GM23338 (cell line): ENCODE measurements at regions not wholly inside any gene's neighbourhood (a gene's known extent, or its start where the extent isn't known, plus 50 kb on each side); places are given as distances from the start of the nearest gene placed in this dataset.

Experiments
- CTCF ChIP-seq, 2 experiments: fragments of 200-600 bp in 1 of 2; sonication (generic) in 1 of 2; conservative IDR thresholded peaks; 2 replicates each; pipeline versions ENCODE4 v1.5.1 to v1.6.1; 2016 to 2017; ENCODE audit warnings: antibody characterized with exemption in 2 of 2, low read depth in 2 of 2, mild to moderate bottlenecking in 2 of 2, moderate library complexity in 1 of 2
- EZH2phosphoT487 ChIP-seq: fragments of 200-600 bp; sonication (generic); IDR thresholded peaks from one replicate; pipeline ENCODE4 v1.8.1; 2018; ENCODE audit warnings: antibody characterized with exemption; ENCODE audit not compliant: unreplicated experiment

GRCh38 chr4:112055100-112055499 is 90.2 kb upstream of the FAM241A start:
- TF ChIP-seq CTCF (conservative IDR thresholded peaks at IDR 0.05; ENCODE audit: low read depth in 2 of 2), result no peak
- no peak for TF ChIP-seq EZH2phosphoT487
